K562 (cell line): ENCODE measurements at regions not wholly inside any gene's neighbourhood (a gene's known extent, or its start where the extent isn't known, plus 50 kb on each side); places are given as distances from the start of the nearest gene placed in this dataset.

Source experiments
- ATAC-seq: fragments of 200-7000 bp; cut with Tn5 transposase; 3 replicates; pipeline ENCODE4 v1.9.1; 2020; ENCODE audit warnings: moderate library complexity
- BruUV-seq: library from RNA; stranded (reverse); fragments of 400-500 nt; replicated peaks from 2 replicates; lab custom pipeline; 2021; lab: Mats Ljungman, UMichigan
- CTCF ChIA-PET: fragments of 300-600 bp; formaldehyde crosslinking; extraction: SDS; loops from one replicate; lab custom pipeline; 2021; ENCODE audit warnings: low intra/inter-chr PET ratio; lab: Yijun Ruan, JAX
- POLR2A ChIA-PET: fragments of 300-600, 350-650 bp; sonication (Branson Sonifier 250); formaldehyde crosslinking; extraction: SDS; loops from one replicate; lab custom pipeline; 2021; ENCODE audit warnings: antibody characterized with exemption, inconsistent platforms; lab: Yijun Ruan, JAX
- DNase-seq, 4 experiments: peaks; one replicate each; pipeline versions ENCODE4 v3.0.0 to v3.0.0-alpha.2; 2011 to 2018; ENCODE audit warnings: low spot score in 3 of 4, mixed read lengths in 3 of 4; ENCODE audit errors: extremely low read depth in 1 of 4
- FAIRE-seq: peaks from 2 replicates; lab custom pipeline; 2011; peaks lifted over from hg19 to GRCh38; lab: Jason Lieb, UNC
- H2AFZ ChIP-seq: 2 replicates; pipeline ENCODE4 v1.6.0; 2011; ENCODE audit warnings: low read depth, low read length, control low read depth, inconsistent platforms
- H3K27ac ChIP-seq: fragments of 200-600 bp; 3 replicates; pipeline ENCODE4 v1.8.0; 2011; ENCODE audit warnings: low read depth, mild to moderate bottlenecking, control low read depth, inconsistent platforms, low read length, moderate library complexity, mixed read lengths; ENCODE audit errors: extremely low read depth
- H3K27me3 ChIP-seq, 2 experiments: fragments of 300-600 bp in 1 of 2; 2 replicates in 1 of 2; 3 replicates in 1 of 2; pipeline versions ENCODE4 v1.6.0 to v1.8.0; 2011; ENCODE audit warnings: inconsistent platforms in 2 of 2, low read length in 2 of 2, mild to moderate bottlenecking in 1 of 2, mixed read lengths in 1 of 2, moderate library complexity in 1 of 2; ENCODE audit not compliant: control insufficient read depth in 2 of 2, insufficient read depth in 2 of 2
- H3K36me3 ChIP-seq: fragments of 300-600 bp; 3 replicates; pipeline ENCODE4 v1.8.0; 2011; ENCODE audit warnings: mild to moderate bottlenecking, low read length, inconsistent platforms; ENCODE audit not compliant: control insufficient read depth, insufficient read depth
- H3K4me1 ChIP-seq, 2 experiments: fragments of 200-600 bp in 1 of 2; replicated peaks in 1 of 2; 2 replicates in 1 of 2; 3 replicates in 1 of 2; pipeline versions ENCODE4 v1.5.1 to v1.8.0; 2011; ENCODE audit warnings: inconsistent platforms in 2 of 2, low read length in 2 of 2, mild to moderate bottlenecking in 1 of 2, mixed read lengths in 1 of 2, moderate library complexity in 1 of 2; ENCODE audit not compliant: control insufficient read depth in 2 of 2, insufficient read depth in 2 of 2
- H3K4me2 ChIP-seq: 2 replicates; pipeline ENCODE4 v1.6.1; 2011; ENCODE audit warnings: low read length, control low read depth, inconsistent platforms, mixed read lengths; ENCODE audit not compliant: insufficient read depth
- H3K4me3 ChIP-seq: fragments of 200-600 bp; sonication (generic), shearing (Covaris generic); 2 replicates; pipeline ENCODE4 v1.5.1; 2016; ENCODE audit warnings: control low read depth, inconsistent platforms
- H3K79me2 ChIP-seq: fragments of 200-600 bp; 3 replicates; pipeline ENCODE4 v1.8.0; 2011; ENCODE audit warnings: low read length, inconsistent platforms; ENCODE audit not compliant: control insufficient read depth, insufficient read depth
- H3K9ac ChIP-seq, 2 experiments: 2 replicates each; pipeline versions ENCODE4 v1.6.0 to v1.6.1; 2011; ENCODE audit warnings: low read depth in 2 of 2, low read length in 2 of 2, control low read depth in 1 of 2, inconsistent platforms in 1 of 2, mild to moderate bottlenecking in 1 of 2, mixed read lengths in 1 of 2; ENCODE audit not compliant: insufficient read depth in 1 of 2
- H3K9me1 ChIP-seq: one replicate; pipeline ENCODE4 v1.6.0; 2011; ENCODE audit warnings: inconsistent platforms, mild to moderate bottlenecking, low read length, moderate library complexity; ENCODE audit not compliant: control insufficient read depth, insufficient read depth
- H3K9me3 ChIP-seq: replicated peaks from 2 replicates; pipeline ENCODE4 v1.5.1; 2011; ENCODE audit warnings: low read depth, low read length, inconsistent platforms; ENCODE audit not compliant: control insufficient read depth, insufficient read depth
- H4K20me1 ChIP-seq: replicated peaks from 2 replicates; pipeline ENCODE4 v1.6.1; 2011; ENCODE audit warnings: low read length, inconsistent platforms, mixed read lengths; ENCODE audit not compliant: control insufficient read depth, insufficient read depth
- BCOR ChIP-seq: fragments of 450-650 bp; IDR thresholded peaks from 2 replicates; pipeline ENCODE4 v1.6.1; 2016
- CAMTA2 ChIP-seq: fragments of 250-450 bp; sonication (Bioruptor Pico); conservative IDR thresholded peaks from 2 replicates; pipeline ENCODE4 v1.5.1; 2022
- FOXK1 ChIP-seq: sonication (generic); formaldehyde crosslinking; IDR thresholded peaks from 2 replicates; pipeline ENCODE4 v1.8.0; 2022; ENCODE audit warnings: missing genetic modification reagents, mild to moderate bottlenecking, borderline replicate concordance
- FOXP1 ChIP-seq: sonication (generic); formaldehyde crosslinking; IDR thresholded peaks from 2 replicates; pipeline ENCODE4 v1.8.0; 2022; ENCODE audit warnings: mild to moderate bottlenecking, missing genetic modification reagents
- GATA2 ChIP-seq: sonication (generic); formaldehyde crosslinking; IDR thresholded peaks from 2 replicates; pipeline ENCODE4 v1.4.0; 2020; ENCODE audit warnings: mild to moderate bottlenecking, missing genetic modification reagents
- NBN ChIP-seq: fragments of 450-650 bp; IDR thresholded peaks from 2 replicates; pipeline ENCODE4 v1.6.1; 2016; ENCODE audit warnings: low read depth, mild to moderate bottlenecking
- POLR2H ChIP-seq: IDR thresholded peaks from 2 replicates; pipeline ENCODE4 v1.6.1; 2016; ENCODE audit warnings: missing genetic modification characterization, low read depth, mild to moderate bottlenecking, control low read depth, missing compliant biosample characterization, moderate library complexity
- RAD21 ChIP-seq, 2 experiments: fragments of 250-450 bp in 1 of 2; fragments of 450-650 bp in 1 of 2; sonication (Bioruptor Pico) in 1 of 2; formaldehyde crosslinking in 1 of 2; IDR thresholded peaks in 1 of 2; conservative IDR thresholded peaks in 1 of 2; 2 replicates each; pipeline versions ENCODE4 v1.4.0 to v1.8.0; 2020 to 2022; ENCODE audit warnings: mild to moderate bottlenecking in 2 of 2, moderate library complexity in 1 of 2
- RBM25 ChIP-seq: fragments of 200-400 bp; formaldehyde crosslinking; IDR thresholded peaks from 2 replicates; pipeline ENCODE4 v1.6.1; 2018; ENCODE audit warnings: low read length, low read depth, moderate library complexity; ENCODE audit not compliant: severe bottlenecking
- RCOR1 ChIP-seq, 2 experiments: IDR thresholded peaks; 2 replicates each; pipeline ENCODE4 v1.6.1; 2012; ENCODE audit warnings: low read depth in 2 of 2, low read length in 2 of 2, borderline replicate concordance in 1 of 2, improper control_type of control experiment in 1 of 2
- SRF ChIP-seq, 2 experiments: fragments of 250-450, 450-650 bp in 1 of 2; sonication (Bioruptor Pico) in 1 of 2; sonication (generic) in 1 of 2; formaldehyde crosslinking; IDR thresholded peaks; 2 replicates each; pipeline versions ENCODE4 v1.5.0 to v1.5.1; 2020 to 2022; ENCODE audit warnings: mild to moderate bottlenecking in 1 of 2, missing genetic modification reagents in 1 of 2
- ZFP36 ChIP-seq: fragments of 150-350 bp; IDR thresholded peaks from 2 replicates; pipeline ENCODE4 v1.6.1; 2018; ENCODE audit warnings: low read length, low read depth; ENCODE audit not compliant: partially characterized antibody
- ZSCAN29 ChIP-seq: fragments of 450-650 bp; IDR thresholded peaks from 2 replicates; pipeline ENCODE4 v1.6.1; 2017
- WGBS: fragments of 100-300 bp; shearing (Covaris generic); methylation state at CpG from one replicate; pipeline ENCODE4 v1.1.6; 2016; ENCODE audit warnings: low coverage, mixed read lengths; ENCODE audit not compliant: insufficient coverage; ENCODE audit errors: missing lambda C conversion rate; 5-methylcytosine and 5-hydroxymethylcytosine counted together
- in situ Hi-C: fragments of 300-500 bp; cut with MboI; formaldehyde crosslinking; loops from 4 replicates; pipeline ENCODE4 v1.15.0; 2018; ENCODE audit warnings: inconsistent platforms, mixed read lengths
- intact Hi-C: fragments of 100-400 bp; cut with micrococcal nuclease; formaldehyde crosslinking; loops from 2 replicates; pipeline ENCODE4 v1.14.2; 2022
- TF ChIP-seq, protein P1 (sequence below): sonication (generic); formaldehyde crosslinking; IDR thresholded peaks from 2 replicates; pipeline ENCODE4 v1.8.1; 2022; ENCODE audit warnings: missing genetic modification reagents
- TF ChIP-seq, protein P2 (sequence below): fragments of 450-650 bp; conservative IDR thresholded peaks from 2 replicates; pipeline ENCODE4 v1.6.1; 2016; ENCODE audit warnings: missing genetic modification characterization, low read depth, mild to moderate bottlenecking, missing compliant biosample characterization, moderate library complexity
- TF ChIP-seq, protein P3 (sequence below): sonication (generic); formaldehyde crosslinking; IDR thresholded peaks from 2 replicates; pipeline ENCODE4 v1.8.1; 2023; ENCODE audit warnings: mild to moderate bottlenecking, missing genetic modification reagents

DNA sequence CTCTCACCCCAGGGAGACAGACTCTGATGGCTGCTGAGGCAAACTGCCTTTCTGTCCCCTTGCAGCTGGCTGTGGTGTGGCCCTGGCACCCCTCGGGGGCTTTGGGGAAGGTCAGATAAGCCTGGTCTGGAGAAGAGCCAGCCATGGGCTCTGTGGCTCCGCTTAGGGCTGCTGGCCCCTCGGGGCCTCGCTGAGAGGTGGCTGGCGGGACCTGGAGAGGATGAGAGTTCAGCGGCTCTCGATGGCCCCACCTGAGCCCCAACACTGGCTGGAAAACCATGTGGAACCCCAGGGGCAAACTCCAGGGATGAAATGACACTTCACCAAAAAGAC is 56.1 kb upstream of the ASAP2 start (continued):
- TF ChIP-seq, protein P1, sequence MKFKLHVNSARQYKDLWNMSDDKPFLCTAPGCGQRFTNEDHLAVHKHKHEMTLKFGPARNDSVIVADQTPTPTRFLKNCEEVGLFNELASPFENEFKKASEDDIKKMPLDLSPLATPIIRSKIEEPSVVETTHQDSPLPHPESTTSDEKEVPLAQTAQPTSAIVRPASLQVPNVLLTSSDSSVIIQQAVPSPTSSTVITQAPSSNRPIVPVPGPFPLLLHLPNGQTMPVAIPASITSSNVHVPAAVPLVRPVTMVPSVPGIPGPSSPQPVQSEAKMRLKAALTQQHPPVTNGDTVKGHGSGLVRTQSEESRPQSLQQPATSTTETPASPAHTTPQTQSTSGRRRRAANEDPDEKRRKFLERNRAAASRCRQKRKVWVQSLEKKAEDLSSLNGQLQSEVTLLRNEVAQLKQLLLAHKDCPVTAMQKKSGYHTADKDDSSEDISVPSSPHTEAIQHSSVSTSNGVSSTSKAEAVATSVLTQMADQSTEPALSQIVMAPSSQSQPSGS (CRISPR knock-in tag) = no peak
- TF ChIP-seq NBN = no peak
- TF ChIP-seq, protein P2, sequence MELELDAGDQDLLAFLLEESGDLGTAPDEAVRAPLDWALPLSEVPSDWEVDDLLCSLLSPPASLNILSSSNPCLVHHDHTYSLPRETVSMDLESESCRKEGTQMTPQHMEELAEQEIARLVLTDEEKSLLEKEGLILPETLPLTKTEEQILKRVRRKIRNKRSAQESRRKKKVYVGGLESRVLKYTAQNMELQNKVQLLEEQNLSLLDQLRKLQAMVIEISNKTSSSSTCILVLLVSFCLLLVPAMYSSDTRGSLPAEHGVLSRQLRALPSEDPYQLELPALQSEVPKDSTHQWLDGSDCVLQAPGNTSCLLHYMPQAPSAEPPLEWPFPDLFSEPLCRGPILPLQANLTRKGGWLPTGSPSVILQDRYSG (tag) = no peak

DNA sequence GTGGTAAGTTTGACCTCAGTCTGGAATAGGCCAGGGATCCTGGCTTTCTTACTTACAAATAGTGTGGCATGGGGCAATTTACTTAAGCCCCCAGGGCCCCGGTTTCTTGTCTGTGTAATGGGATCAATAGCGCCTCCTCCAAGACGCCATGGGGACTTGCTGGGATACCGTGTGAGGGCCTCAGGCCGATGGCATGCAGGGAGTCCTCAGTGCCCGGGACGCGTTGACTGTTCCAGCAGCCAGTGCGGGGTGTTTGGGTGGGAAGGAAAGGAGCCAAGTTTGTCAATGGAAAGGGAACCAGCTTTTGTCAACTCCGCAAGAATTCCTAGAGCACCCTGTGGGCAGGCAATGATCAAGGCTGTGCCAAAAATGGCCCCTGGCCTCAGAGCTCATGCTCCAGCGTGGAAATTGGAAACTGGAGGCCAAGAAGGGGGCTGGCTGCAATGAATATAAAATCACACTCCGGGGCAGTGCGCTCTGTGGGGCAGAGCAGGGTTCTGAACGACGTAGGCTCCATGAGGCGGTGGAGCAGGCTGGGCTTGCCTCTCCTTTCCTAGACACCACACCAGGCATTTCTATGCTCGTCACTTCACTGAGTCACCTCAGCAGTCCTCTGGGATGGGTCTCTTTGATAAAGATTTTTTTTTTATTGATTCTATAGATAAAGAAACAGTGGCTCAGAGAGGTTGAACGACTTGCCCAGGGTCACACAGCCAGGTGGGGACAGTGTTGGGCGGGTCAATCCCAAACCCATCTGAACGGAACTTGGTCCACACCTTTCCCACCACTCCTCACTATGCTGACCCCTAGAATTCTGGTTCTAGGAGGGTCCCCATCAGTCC is 56.7 kb upstream of the ASAP2 start:
- no peak overlapping the region for H3K4me3 ChIP-seq
- no peaks in the 10 kb centered on the region for H3K79me2 ChIP-seq
- CTCF ChIA-PET = no interaction called here
- H3K9me3 ChIP-seq = no peaks in the 10 kb centered on the region
- peaks cover 31 to 77% of the 10 kb centered on the region in 2 experiments; a peak in 4 of 5 replicates for H3K27me3 ChIP-seq
- no peaks in the 10 kb centered on the region for H3K36me3 ChIP-seq
- H3K4me1 ChIP-seq = peaks cover 0 to 15% of the 10 kb centered on the region in 2 experiments; a peak in 2 of 5 replicates
- H3K27ac ChIP-seq = no peak overlapping the region
- POLR2A ChIA-PET = no interaction called here
- 0 out of 4 replicates have a peak overlapping the region, but pooled peaks of 1 of the 2 experiments have one; percentile 17 for H3K9ac ChIP-seq
- FAIRE-seq (no peak), ATAC-seq (no peak), DNase-seq (no peak)
- H2AFZ ChIP-seq = no peak overlapping the region
- H3K9me1 ChIP-seq = no peaks in the 10 kb centered on the region
- no peak overlapping the region for H3K4me2 ChIP-seq
- in situ Hi-C loops (no loop called here), intact Hi-C loops (loop anchor here (10.0 kb wide), 3 partner anchors 405 to 625 kb away; partner anchors contain the start of gene ADAM17)
- no TSS peak for BruUV-seq
- H4K20me1 ChIP-seq = 0 out of 2 replicates have a peak, but pooled peaks cover 3% of the 10 kb centered on the region
- 17% methylated on average over 20 of the region's 20 CpGs for WGBS
- TF ChIP-seq ZSCAN29 = no peak
- no peak for TF ChIP-seq POLR2H (tag)
- no peak for TF ChIP-seq RAD21 (CRISPR knock-in tag; conservative IDR thresholded peaks at IDR 0.05 in 1 of 2, IDR thresholded peaks at IDR 0.05 in 1 of 2)
- TF ChIP-seq GATA2 (CRISPR knock-in tag) = peak; percentile 42; the same call in 1 of the 2 replicates
- 0 out of 4 replicates have a peak, but pooled peaks of 1 of the 2 experiments have one; percentile 38 for TF ChIP-seq RCOR1 (IDR thresholded peaks at IDR 0.05; ENCODE audit: borderline replicate concordance in 1 of 2, low read depth in 2 of 2, low read length in 2 of 2)
- TF ChIP-seq FOXP1 (CRISPR knock-in tag) = no peak
- TF ChIP-seq BCOR = 0 out of 2 replicates have a peak, but pooled peaks have one; percentile 50
- no peak for TF ChIP-seq SRF (CRISPR knock-in tag; IDR thresholded peaks at IDR 0.05)
- no peak for TF ChIP-seq FOXK1 (CRISPR knock-in tag)
- TF ChIP-seq RBM25 = peak; percentile 73
- TF ChIP-seq CAMTA2 = no peak
- TF ChIP-seq ZFP36 = peak; percentile 75
- TF ChIP-seq, protein P3, sequence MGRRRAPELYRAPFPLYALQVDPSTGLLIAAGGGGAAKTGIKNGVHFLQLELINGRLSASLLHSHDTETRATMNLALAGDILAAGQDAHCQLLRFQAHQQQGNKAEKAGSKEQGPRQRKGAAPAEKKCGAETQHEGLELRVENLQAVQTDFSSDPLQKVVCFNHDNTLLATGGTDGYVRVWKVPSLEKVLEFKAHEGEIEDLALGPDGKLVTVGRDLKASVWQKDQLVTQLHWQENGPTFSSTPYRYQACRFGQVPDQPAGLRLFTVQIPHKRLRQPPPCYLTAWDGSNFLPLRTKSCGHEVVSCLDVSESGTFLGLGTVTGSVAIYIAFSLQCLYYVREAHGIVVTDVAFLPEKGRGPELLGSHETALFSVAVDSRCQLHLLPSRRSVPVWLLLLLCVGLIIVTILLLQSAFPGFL (CRISPR knock-in tag) = no peak
